HEK293T (cell line): ENCODE measurements at regions not wholly inside any gene's neighbourhood (a gene's known extent, or its start where the extent isn't known, plus 50 kb on each side); places are given as distances from the start of the nearest gene placed in this dataset.

Experiments
- ELF4 ChIP-seq: fragments of 450-650 bp; IDR thresholded peaks from 2 replicates; pipeline ENCODE4 v1.6.1; 2017; ENCODE audit warnings: antibody characterized with exemption
- HDGF ChIP-seq: fragments of 450-650 bp; IDR thresholded peaks from 2 replicates; pipeline ENCODE4 v1.6.1; 2017; ENCODE audit warnings: antibody characterized with exemption, borderline replicate concordance
- NFRKB ChIP-seq: fragments of 450-650 bp; IDR thresholded peaks from 2 replicates; pipeline ENCODE4 v1.6.1; 2016; ENCODE audit warnings: mild to moderate bottlenecking, moderate library complexity
- SUZ12 ChIP-seq: fragments of 450-650 bp; IDR thresholded peaks from 2 replicates; pipeline ENCODE4 v1.6.1; 2016; ENCODE audit warnings: mild to moderate bottlenecking

DNA sequence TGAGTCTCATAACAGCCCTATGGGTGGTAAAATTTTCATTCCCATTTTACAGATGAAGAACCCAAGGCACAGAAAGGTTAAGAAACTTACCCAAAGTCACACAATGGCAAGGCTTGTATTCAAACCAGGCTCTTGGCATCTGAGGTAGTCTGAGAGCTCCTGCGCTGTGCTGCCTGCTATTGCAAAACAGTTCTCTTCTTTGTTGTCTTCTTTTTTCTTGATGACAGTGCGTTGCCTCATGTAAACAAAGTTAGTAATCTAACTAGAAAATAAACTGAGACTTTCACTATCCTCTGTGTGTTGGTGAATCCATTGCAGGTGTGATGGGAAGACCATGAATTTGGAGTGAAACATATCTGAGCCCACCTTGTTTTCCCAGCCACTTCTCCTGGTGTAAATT is 240.8 kb downstream of the PTEN start:
- TF ChIP-seq ELF4: no peak
- TF ChIP-seq NFRKB: no peak
- no peak for TF ChIP-seq SUZ12
- no peak for TF ChIP-seq HDGF
